HL-60 (cell line): ENCODE measurements at regions not wholly inside any gene's neighbourhood (a gene's known extent, or its start where the extent isn't known, plus 50 kb on each side); places are given as distances from the start of the nearest gene placed in this dataset.

Experiments
- DNase-seq, 2 experiments: peaks; one replicate each; pipeline ENCODE4 v3.0.0-alpha.2; 2010 to 2020; ENCODE audit warnings: low read depth in 1 of 2, low spot score in 1 of 2
- H3K27ac ChIP-seq: fragments of 250-450 bp; sonication (Bioruptor Pico); replicated peaks from 2 replicates; pipeline ENCODE4 v1.5.1; 2020; ENCODE audit warnings: mild to moderate bottlenecking, moderate library complexity
- H3K27me3 ChIP-seq: fragments of 250-450 bp; sonication (Bioruptor Pico); 2 replicates; pipeline ENCODE4 v1.5.1; 2021; ENCODE audit warnings: mild to moderate bottlenecking, moderate library complexity; ENCODE audit not compliant: insufficient read depth, poor library complexity, severe bottlenecking
- H3K4me3 ChIP-seq: replicated peaks from 2 replicates; pipeline ENCODE4 v1.5.1; 2011; ENCODE audit warnings: mild to moderate bottlenecking, control low read depth, low read length; ENCODE audit not compliant: insufficient read depth
- GABPA ChIP-seq: IDR thresholded peaks from 2 replicates; pipeline ENCODE4 v1.6.1; 2012; ENCODE audit warnings: low read depth
- POLR2AphosphoS5 ChIP-seq: IDR thresholded peaks from 2 replicates; pipeline ENCODE4 v1.6.1; 2012; ENCODE audit warnings: low read depth
- REST ChIP-seq: IDR thresholded peaks from 2 replicates; pipeline ENCODE4 v1.6.1; 2012; ENCODE audit warnings: low read depth; ENCODE audit not compliant: insufficient replicate concordance
- SPI1 ChIP-seq: IDR thresholded peaks from 2 replicates; pipeline ENCODE4 v1.6.1; 2012; ENCODE audit warnings: low read depth, mild to moderate bottlenecking, borderline replicate concordance
- TF ChIP-seq, protein P1 (sequence below): IDR thresholded peaks from one replicate; pipeline ENCODE4 v1.5.1; 2011; ENCODE audit warnings: low read length, control low read depth, inconsistent platforms; ENCODE audit not compliant: insufficient read depth

GRCh38 chr1:58290685-58291372 is 255.7 kb downstream of the OMA1 start:
- H3K4me3 ChIP-seq, result no peak overlapping the region
- H3K27ac ChIP-seq, result no peak overlapping the region
- no peaks in the 10 kb centered on the region for H3K27me3 ChIP-seq
- no peak for DNase-seq
- TF ChIP-seq REST, result peak; percentile 96
- TF ChIP-seq POLR2AphosphoS5, result no peak

DNA sequence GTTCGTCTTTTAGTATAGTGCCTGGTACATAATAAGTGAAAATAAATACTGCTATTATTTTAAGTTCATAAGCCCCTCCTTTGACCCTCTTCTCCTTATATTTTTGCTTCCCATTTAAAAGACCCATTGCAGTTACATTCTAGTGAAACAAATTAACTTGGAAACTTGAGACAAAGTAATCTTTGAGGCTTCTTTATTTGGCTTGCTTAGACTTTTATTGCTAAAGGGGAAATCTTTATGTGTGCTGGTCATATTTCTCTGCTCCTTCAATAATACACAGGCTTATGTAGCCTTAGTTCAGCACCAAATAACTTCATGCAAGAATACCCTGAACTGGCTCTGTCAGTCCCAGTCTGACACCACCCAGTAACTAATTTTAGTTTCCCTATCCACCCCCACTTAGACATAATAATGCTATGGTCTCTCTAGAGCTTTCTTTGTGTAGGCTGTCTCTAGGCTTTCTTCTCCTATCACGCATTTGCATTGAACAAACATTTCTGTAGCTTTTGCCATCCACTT is 257.8 kb downstream of the OMA1 start:
- Histone ChIP-seq H3K27me3 (no peaks in the 10 kb centered on the region), H3K27ac (no peak overlapping the region), H3K4me3 (no peak overlapping the region)
- no peak for DNase-seq
- no peak for TF ChIP-seq REST
- no peak for TF ChIP-seq SPI1
- no peak for TF ChIP-seq GABPA
- TF ChIP-seq POLR2AphosphoS5, result no peak
- TF ChIP-seq, protein P1, sequence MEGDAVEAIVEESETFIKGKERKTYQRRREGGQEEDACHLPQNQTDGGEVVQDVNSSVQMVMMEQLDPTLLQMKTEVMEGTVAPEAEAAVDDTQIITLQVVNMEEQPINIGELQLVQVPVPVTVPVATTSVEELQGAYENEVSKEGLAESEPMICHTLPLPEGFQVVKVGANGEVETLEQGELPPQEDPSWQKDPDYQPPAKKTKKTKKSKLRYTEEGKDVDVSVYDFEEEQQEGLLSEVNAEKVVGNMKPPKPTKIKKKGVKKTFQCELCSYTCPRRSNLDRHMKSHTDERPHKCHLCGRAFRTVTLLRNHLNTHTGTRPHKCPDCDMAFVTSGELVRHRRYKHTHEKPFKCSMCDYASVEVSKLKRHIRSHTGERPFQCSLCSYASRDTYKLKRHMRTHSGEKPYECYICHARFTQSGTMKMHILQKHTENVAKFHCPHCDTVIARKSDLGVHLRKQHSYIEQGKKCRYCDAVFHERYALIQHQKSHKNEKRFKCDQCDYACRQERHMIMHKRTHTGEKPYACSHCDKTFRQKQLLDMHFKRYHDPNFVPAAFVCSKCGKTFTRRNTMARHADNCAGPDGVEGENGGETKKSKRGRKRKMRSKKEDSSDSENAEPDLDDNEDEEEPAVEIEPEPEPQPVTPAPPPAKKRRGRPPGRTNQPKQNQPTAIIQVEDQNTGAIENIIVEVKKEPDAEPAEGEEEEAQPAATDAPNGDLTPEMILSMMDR, result no peak

GRCh38 chr1:58287894-58288623 is 258.5 kb downstream of the OMA1 start:
- no peak overlapping the region for H3K27ac ChIP-seq
- no peak for DNase-seq
- no peaks in the 10 kb centered on the region for H3K27me3 ChIP-seq
- TF ChIP-seq SPI1 (no peak), POLR2AphosphoS5 (no peak), REST (no peak), GABPA (no peak)
- TF ChIP-seq, protein P1, result no peak
- H3K4me3 ChIP-seq, result no peak overlapping the region
